Caki2 (cell line): ENCODE measurements at regions not wholly inside any gene's neighbourhood (a gene's known extent, or its start where the extent isn't known, plus 50 kb on each side); places are given as distances from the start of the nearest gene placed in this dataset.

Experiments
- DNase-seq: peaks from one replicate; pipeline ENCODE4 v3.0.0-alpha.2; 2015; ENCODE audit warnings: low read depth
- in situ Hi-C: cut with HindIII; loops from 2 replicates; pipeline ENCODE4 v1.10.0; 2016; ENCODE audit warnings: low sequenced_read_pairs, low pct_unique_long_range_greater_than_20kb, mixed read lengths

GRCh38 chr4:123114915-123115756 is 192.7 kb upstream of the NUDT6 start:
- in situ Hi-C loops: no loop called here
- no peak for DNase-seq

DNA sequence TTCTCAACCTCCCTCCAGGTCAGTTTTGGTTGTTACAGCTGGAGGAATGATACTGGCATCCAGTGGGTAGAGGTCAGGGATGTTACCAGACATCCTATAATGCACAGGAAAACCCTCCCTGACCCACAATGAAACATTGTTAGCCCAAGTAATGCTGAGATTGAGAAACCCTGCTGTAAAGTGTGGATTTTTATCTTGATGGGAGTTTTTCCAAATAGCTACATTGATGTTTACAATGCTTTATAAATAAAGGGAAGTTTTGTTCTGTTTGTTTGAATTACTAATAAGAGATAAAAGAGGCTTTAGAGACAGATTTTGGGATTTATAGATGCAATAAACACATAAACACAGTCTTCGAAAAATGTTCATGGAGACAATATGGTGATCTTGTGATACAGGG is 194.0 kb upstream of the NUDT6 start:
- in situ Hi-C loops: no loop called here
- DNase-seq: no peak

DNA sequence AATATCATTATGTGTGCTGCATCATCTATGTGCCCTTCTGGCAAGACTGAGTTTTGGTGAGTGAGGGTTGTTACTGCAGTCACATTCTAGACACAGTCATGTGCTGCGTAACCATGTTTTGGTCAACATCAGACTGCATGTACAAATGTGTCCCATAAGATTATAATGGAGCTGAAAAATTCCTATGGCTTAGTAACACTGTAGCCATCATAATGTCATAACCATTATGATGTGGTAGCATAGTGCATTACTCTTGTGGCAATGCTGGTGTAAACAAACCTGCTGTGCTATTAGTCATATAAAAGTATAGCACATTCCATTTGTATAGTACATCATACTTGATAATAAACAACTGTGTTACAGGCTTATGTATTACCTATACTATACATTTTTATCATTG is 198.1 kb upstream of the NUDT6 start:
- in situ Hi-C loops: no loop called here

DNA sequence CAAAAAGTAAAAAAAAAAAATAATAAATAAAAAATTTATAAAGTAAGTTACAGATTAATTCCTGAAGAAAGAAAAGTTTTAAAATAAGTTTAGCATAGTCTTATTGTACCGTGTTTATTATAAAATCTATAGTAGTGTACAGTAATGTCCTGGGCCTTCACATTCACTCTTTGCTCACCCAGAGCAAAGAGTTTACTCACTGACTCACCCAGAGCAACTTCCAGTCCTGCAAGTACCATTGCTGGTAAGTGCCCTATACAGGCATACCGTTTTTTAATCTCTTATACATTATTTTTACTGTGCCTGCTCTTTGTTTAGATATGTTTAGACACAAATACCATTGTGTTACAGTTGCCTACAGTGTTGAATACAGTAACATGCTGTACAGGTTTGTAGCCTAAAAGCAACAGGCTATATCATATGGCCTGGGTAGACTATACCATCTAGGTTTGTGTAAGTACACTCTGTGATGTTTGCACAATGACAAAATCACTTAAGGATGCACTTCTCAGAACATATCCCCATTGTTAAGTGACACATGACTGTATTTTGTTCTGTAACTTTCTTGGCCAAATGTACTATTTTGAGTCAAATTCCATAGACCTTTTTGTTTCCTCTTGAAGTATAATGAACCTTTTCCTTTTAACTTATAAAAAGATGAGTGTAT is 199.0 kb upstream of the NUDT6 start:
- DNase-seq: no peak
- in situ Hi-C loops: no loop called here

More for the DNA sequence above, 198.1 kb upstream of the NUDT6 start:
- DNase-seq: no peak

GRCh38 chr4:123125477-123125876 is 203.1 kb upstream of the NUDT6 start:
- DNase-seq: no peak
- in situ Hi-C loops: no loop called here

DNA sequence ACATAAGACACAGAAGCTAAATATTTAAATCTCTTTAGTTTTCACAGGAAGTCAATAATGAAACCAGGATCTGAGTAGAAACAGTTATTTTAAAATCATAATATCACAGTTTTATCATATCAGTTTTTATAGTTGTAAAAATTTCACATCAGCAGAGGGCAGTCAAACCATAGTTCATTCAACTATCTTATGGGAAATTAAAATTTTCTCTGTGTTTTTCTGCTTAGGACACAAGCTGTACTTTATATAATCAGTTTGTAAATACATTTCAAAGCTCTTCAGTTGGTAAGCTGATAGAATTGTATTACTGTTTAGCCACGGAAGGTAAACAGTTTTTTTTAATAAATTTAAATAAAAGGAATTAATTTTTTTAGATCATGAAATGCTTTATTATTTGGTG is 204.8 kb upstream of the NUDT6 start:
- in situ Hi-C loops: no loop called here

GRCh38 chr4:123127875-123128274 is 205.5 kb upstream of the NUDT6 start:
- in situ Hi-C loops: no loop called here
- DNase-seq: no peak

More for the DNA sequence above, 204.8 kb upstream of the NUDT6 start:
- no peak for DNase-seq

- in situ Hi-C loops: no loop called here
- no peak for DNase-seq
Observed at GRCh38 chr4:123133397-123134050, 211.1 kb upstream of the NUDT6 start.

DNA sequence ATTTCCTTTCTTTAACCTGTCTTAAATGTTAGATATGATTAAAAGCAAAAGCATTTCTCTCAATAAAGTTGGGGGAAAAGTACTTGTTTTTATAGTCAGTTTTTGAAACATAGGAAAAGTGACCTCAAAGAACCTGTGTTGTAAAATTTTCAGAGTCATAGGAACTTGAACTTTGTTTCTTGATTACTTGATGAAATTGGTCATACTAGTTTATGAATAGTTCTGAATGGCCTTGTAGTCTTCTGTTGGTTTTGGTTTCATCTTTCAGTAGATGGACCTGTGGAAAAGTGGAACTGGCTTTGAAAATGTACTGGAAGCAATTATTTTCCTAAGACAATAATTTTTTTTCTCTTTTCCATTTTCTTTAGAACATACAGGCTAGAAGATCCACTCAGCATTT is 222.2 kb upstream of the NUDT6 start:
- DNase-seq: no peak
- in situ Hi-C loops: no loop called here

GRCh38 chr4:123158576-123158975 is 236.2 kb upstream of the NUDT6 start:
- in situ Hi-C loops: no loop called here
- no peak for DNase-seq

- DNase-seq: no peak
- in situ Hi-C loops: no loop called here
Observed at GRCh38 chr4:123159479-123159878, 237.1 kb upstream of the NUDT6 start.

DNA sequence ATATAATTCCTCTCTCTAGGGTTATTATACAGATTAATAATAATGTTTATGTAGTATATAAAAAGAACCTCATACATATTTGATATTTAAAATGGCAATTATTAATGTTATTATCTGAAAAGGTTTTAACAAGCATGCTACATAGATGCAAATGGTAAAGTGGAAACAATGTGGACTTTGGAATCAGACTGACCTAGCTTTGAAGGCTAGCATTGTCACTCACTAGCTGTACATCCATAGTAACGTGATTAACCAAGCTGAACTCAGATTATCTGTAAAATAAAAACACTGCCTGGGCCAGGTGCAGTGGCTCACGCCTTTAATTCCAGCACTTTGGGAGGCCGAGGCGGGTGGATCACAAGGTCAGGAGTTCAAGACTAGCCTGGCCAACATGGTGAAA is 233.7 kb upstream of the SPRY1 start:
- no peak for DNase-seq
- in situ Hi-C loops: no loop called here

DNA sequence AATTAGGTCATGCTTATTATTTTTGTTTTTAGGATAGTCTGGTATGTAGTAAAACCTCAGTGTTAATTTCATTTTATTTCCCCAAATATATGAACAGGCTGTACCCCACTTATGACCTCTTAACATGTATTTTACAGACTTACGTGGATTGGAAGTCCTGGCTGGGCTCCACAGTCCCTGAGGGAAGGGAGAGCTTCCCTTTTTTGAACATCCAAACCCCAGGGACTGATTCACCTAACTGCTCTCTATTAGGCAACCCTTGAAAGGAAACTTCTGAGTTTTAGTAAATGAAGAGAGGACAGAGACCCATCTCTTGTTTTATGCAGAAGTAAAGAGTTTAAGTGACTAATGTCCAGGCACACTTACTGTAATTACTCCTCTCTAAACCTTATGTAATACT is 233.1 kb upstream of the SPRY1 start:
- in situ Hi-C loops: no loop called here

DNA sequence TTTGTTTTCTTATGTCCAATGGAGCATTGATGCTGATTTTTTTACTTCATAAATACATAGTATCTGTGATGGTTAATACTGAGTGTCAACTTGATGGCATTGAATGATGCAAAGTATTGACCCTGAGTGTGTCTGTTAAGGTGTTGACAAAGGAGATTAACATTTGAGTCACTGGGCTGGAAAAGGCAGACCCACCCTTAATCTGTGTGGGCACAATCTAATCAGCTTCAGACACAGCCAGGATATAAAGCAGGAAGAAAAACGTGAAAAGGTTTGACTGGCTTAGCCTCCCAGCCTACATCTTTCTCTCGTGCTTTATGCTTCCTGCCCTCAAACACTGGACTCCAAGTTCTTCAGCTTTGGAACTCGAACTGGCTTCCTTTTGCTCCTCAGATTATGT is 230.6 kb upstream of the SPRY1 start:
- in situ Hi-C loops: no loop called here
- no peak for DNase-seq

More for the DNA sequence above, 233.1 kb upstream of the SPRY1 start:
- no peak for DNase-seq

DNA sequence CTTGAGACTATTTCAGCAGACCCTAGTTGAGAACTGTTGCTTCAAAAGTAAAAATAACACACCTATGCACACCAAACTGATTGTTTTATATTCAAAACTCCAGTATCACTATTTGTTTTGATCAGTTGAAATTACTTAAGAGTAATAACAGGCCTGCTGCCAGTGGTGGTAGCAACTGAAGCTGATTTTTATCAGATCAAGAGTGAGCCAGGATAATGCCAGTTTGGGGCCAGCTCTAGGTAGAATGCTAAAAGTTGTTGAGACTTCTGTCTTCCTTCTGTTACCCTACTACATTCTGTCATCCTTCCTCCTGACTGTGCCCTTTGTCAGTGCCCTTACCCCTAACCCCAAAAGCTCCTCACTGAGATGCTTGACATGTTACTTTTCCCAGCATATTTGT is 228.7 kb upstream of the SPRY1 start:
- in situ Hi-C loops: no loop called here
- DNase-seq: no peak

- in situ Hi-C loops: no loop called here
- no peak for DNase-seq
Observed at GRCh38 chr4:123168812-123169211, 227.8 kb upstream of the SPRY1 start.

- in situ Hi-C loops: no loop called here
- no peak for DNase-seq
Observed at GRCh38 chr4:123170843-123171242, 225.8 kb upstream of the SPRY1 start.

DNA sequence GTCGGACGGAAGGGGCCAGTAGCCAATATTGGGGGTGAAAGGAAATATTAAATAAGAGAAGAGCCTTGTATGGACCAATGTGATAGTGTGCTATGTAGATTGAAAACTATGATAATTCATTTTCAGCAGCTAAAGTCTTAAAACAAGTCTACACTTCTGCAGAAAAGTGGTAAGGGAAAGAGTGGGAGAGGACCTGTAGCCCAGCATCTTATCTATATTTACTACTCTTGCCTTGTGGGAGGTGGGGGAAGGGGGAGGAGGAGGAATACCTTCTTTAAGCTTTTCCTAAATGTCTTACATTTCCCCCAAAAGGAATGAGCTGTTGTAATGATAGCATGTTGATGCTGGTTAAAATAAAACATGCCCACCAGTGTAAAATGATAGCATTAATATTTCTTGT is 220.0 kb upstream of the SPRY1 start:
- in situ Hi-C loops: no loop called here

DNA sequence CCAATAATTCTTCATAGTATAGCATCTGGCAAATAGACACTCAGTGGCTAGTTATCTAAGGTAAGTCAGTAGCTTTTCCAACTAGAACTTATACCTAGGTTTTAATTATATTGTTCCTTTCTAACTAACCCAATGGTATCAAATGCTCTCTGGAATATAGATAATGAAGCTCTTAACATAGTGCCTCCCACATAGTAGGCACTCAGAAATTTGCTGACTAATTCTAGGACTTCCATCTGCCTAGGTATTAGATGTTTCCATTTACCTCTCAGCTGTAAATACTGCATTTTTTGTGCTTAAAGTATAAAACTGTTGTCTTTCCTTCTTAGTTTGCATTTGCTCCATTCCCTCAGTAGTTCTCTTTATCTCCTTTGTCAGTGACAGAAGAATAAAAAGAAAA is 214.3 kb upstream of the SPRY1 start:
- no peak for DNase-seq
- in situ Hi-C loops: no loop called here

More for the DNA sequence above, 220.0 kb upstream of the SPRY1 start:
- no peak for DNase-seq
